Activated naive CD4-positive, alpha-beta T cell treated with anti-CD3 and anti-CD28 coated beads, Interleukin-2, amount 10 ng/mL, durations not matched to agents 7 days and 5 days (primary cell): ENCODE measurements at regions not wholly inside any gene's neighbourhood (a gene's known extent, or its start where the extent isn't known, plus 50 kb on each side); places are given as distances from the start of the nearest gene placed in this dataset.

Source experiments
- CTCF ChIA-PET: fragments of 350-600 bp; sonication (Branson Sonifier 250); formaldehyde crosslinking; loops from one replicate; lab custom pipeline; 2021; ENCODE audit warnings: antibody characterized with exemption; lab: Charles Lee
- DNase-seq: peaks from one replicate; pipeline ENCODE4 v3.0.0-alpha.2; 2020
- H3K27ac Mint-ChIP-seq: one replicate; pipeline ENCODE4 v1.8.0; 2021; ENCODE audit warnings: mild to moderate bottlenecking, moderate library complexity, mixed read lengths
- H3K27me3 Mint-ChIP-seq: one replicate; pipeline ENCODE4 v1.8.0; 2021; ENCODE audit warnings: mild to moderate bottlenecking, mixed read lengths
- H3K36me3 Mint-ChIP-seq: one replicate; pipeline ENCODE4 v1.8.0; 2021; ENCODE audit warnings: mixed read lengths
- H3K4me1 Mint-ChIP-seq: one replicate; pipeline ENCODE4 v1.8.0; 2021; ENCODE audit warnings: mixed read lengths
- H3K4me3 Mint-ChIP-seq: one replicate; pipeline ENCODE4 v1.8.0; 2021; ENCODE audit warnings: mild to moderate bottlenecking, moderate library complexity, mixed read lengths
- H3K9me3 Mint-ChIP-seq: one replicate; pipeline ENCODE4 v1.8.0; 2021; ENCODE audit warnings: mixed read lengths

- no peaks in the 10 kb centered on the region for H3K4me1 Mint-ChIP-seq
Measured at GRCh38 chr13:72489751-72490150, 237.7 kb downstream of the MZT1 start.

GRCh38 chr13:72473321-72473720, 254.1 kb downstream of the MZT1 start:
- no peak for DNase-seq
- CTCF ChIA-PET, result no interaction called here
- Mint-ChIP-seq H3K9me3 (no peaks in the 10 kb centered on the region), H3K4me3 (no peak overlapping the region), H3K4me1 (no peaks in the 10 kb centered on the region), H3K36me3 (no peaks in the 10 kb centered on the region), H3K27me3 (no peaks in the 10 kb centered on the region), H3K27ac (no peak overlapping the region)

More at GRCh38 chr13:72489751-72490150, 237.7 kb downstream of the MZT1 start:
- no peak overlapping the region for H3K27ac Mint-ChIP-seq
- no peaks in the 10 kb centered on the region for H3K27me3 Mint-ChIP-seq
- CTCF ChIA-PET, result no interaction called here
- no peak overlapping the region for H3K4me3 Mint-ChIP-seq
- no peaks in the 10 kb centered on the region for H3K9me3 Mint-ChIP-seq
- H3K36me3 Mint-ChIP-seq, result no peaks in the 10 kb centered on the region
- no peak for DNase-seq

DNA sequence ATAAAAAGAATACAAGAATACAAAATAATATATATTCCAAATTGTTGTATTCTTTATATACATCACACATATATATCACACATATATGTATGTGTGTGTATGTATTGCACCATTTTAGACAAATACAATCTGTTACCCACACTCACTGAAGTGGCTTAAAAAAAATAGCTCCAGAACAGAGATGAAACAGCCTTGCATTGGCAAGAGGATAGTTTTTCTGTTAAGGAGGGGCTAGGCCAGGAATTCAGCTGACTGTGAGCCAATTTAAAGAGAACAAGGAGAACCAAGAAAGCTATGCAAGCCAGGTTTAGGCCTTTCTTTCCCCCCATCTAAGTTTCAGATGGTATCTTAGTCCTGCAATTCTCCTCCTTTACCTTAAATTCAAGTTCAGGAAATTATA, 257.5 kb downstream of the MZT1 start:
- H3K4me3 Mint-ChIP-seq, result no peak overlapping the region
- H3K36me3 Mint-ChIP-seq, result no peaks in the 10 kb centered on the region
- DNase-seq, result no peak
- CTCF ChIA-PET, result no interaction called here
- H3K9me3 Mint-ChIP-seq, result no peaks in the 10 kb centered on the region
- H3K27ac Mint-ChIP-seq, result no peak overlapping the region
- H3K4me1 Mint-ChIP-seq, result no peaks in the 10 kb centered on the region
- H3K27me3 Mint-ChIP-seq, result no peaks in the 10 kb centered on the region

- CTCF ChIA-PET, result no interaction called here
- Mint-ChIP-seq H3K4me3 (no peak overlapping the region), H3K36me3 (no peaks in the 10 kb centered on the region), H3K9me3 (no peaks in the 10 kb centered on the region), H3K4me1 (no peaks in the 10 kb centered on the region), H3K27ac (no peak overlapping the region), H3K27me3 (no peaks in the 10 kb centered on the region)
- no peak for DNase-seq
Measured at GRCh38 chr13:72463561-72463960, 263.9 kb downstream of the MZT1 start.

DNA sequence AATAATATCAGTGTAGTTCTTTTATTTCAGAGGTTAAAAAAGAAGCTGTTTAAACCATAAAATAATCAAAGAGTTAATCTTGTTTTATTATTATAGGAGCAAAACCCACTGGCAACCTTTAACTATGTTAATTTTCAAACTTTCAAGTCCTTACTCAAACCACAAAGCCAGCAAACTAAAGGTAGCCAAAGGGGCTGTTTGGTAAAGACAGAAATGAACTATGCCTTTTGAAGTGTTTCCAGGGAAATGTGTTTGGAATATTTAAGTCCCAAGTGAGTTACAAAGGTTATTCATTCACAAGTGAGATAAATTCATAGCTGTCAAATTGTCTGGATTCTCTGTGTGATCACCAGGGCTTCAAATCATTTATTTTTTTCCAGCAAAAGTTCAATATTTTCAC, 264.7 kb downstream of the MZT1 start:
- Mint-ChIP-seq H3K36me3 (no peaks in the 10 kb centered on the region), H3K4me3 (no peak overlapping the region), H3K9me3 (no peaks in the 10 kb centered on the region), H3K27ac (no peak overlapping the region), H3K27me3 (no peaks in the 10 kb centered on the region), H3K4me1 (no peaks in the 10 kb centered on the region)
- no peak for DNase-seq
- CTCF ChIA-PET, result no interaction called here

GRCh38 chr13:72462166-72462565, 265.3 kb downstream of the MZT1 start:
- CTCF ChIA-PET, result no interaction called here
- no peak for DNase-seq
- Mint-ChIP-seq H3K4me3 (no peak overlapping the region), H3K9me3 (no peaks in the 10 kb centered on the region), H3K27me3 (no peaks in the 10 kb centered on the region), H3K4me1 (no peaks in the 10 kb centered on the region), H3K27ac (no peak overlapping the region), H3K36me3 (no peaks in the 10 kb centered on the region)

GRCh38 chr13:72458701-72459100, 268.7 kb downstream of the MZT1 start:
- no peak for DNase-seq
- Mint-ChIP-seq H3K9me3 (no peaks in the 10 kb centered on the region), H3K27me3 (no peaks in the 10 kb centered on the region), H3K4me3 (no peak overlapping the region), H3K36me3 (no peaks in the 10 kb centered on the region), H3K27ac (no peak overlapping the region), H3K4me1 (no peaks in the 10 kb centered on the region)
- CTCF ChIA-PET, result no interaction called here

DNA sequence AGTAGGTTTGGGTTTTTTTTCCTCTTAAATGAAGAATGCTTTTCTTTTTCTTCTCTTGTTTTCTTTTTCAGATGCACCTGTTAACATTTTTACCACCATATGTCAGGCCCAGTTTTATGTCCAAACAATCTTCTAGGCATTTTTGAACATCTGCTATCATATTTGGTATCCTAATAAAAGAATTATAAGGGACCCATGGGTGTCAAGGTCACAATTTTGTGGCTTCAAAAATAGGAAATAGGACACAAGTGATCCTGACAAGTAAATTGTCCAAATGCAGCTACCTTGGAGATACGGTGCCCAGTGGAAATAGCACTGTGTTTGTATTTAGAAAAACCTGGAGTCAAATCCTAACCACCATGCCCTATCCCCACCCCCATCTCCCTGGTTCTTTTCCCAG, 270.3 kb downstream of the MZT1 start:
- CTCF ChIA-PET, result no interaction called here
- no peaks in the 10 kb centered on the region for H3K36me3 Mint-ChIP-seq
- no peak for DNase-seq
- no peaks in the 10 kb centered on the region for H3K9me3 Mint-ChIP-seq
- no peaks in the 10 kb centered on the region for H3K4me1 Mint-ChIP-seq
- H3K27me3 Mint-ChIP-seq, result no peaks in the 10 kb centered on the region
- H3K27ac Mint-ChIP-seq, result no peak overlapping the region
- H3K4me3 Mint-ChIP-seq, result no peak overlapping the region

DNA sequence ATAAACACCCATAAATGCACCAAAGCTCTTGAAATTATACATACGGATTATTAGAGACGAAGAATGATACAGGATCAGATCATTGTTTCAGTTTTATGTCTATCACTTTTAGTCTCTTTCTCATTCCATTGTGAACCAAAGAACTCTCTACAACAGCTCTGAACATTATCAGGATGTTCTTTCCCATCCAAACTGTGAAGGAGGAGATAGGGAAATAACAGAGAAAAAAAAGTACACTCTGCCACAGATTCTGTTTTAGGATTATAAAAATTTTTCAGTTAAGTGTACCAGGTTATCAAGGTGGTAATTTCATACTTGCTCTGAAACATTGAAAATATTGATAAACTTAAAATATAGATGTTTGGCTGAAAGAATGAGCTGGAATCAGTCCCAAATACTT, 270.9 kb downstream of the MZT1 start:
- no peaks in the 10 kb centered on the region for H3K9me3 Mint-ChIP-seq
- no peaks in the 10 kb centered on the region for H3K36me3 Mint-ChIP-seq
- CTCF ChIA-PET, result no interaction called here
- H3K27me3 Mint-ChIP-seq, result no peaks in the 10 kb centered on the region
- no peak overlapping the region for H3K27ac Mint-ChIP-seq
- no peaks in the 10 kb centered on the region for H3K4me1 Mint-ChIP-seq
- DNase-seq, result no peak
- H3K4me3 Mint-ChIP-seq, result no peak overlapping the region

DNA sequence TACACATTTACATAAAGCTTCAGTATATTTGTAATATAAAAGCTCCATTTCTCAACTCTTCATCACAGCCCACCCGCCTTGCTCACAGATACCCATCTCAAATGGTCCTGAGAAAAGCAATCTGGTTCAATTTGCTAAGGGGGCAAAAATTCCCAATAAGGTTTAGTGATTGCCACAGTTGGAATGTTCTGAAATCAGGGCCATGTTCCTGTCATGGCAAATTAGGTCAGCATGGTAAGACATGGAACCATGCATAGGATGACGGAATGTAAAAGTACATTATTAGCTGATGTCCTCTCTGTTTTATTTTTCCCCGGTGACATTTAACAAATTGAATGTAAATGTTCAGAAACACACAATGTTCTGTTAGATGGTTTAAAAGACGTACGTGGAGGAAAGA, 274.3 kb downstream of the MZT1 start:
- Mint-ChIP-seq H3K4me1 (no peaks in the 10 kb centered on the region), H3K9me3 (peaks cover 8% of the 10 kb centered on the region), H3K36me3 (no peaks in the 10 kb centered on the region), H3K27ac (no peak overlapping the region), H3K27me3 (no peaks in the 10 kb centered on the region), H3K4me3 (no peak overlapping the region)
- CTCF ChIA-PET, result no interaction called here
- no peak for DNase-seq

GRCh38 chr13:72448082-72448481, 279.3 kb downstream of the MZT1 start:
- CTCF ChIA-PET, result no interaction called here
- Mint-ChIP-seq H3K4me3 (no peak overlapping the region), H3K9me3 (peaks cover 8% of the 10 kb centered on the region), H3K4me1 (no peaks in the 10 kb centered on the region), H3K36me3 (no peaks in the 10 kb centered on the region), H3K27ac (no peak overlapping the region), H3K27me3 (no peaks in the 10 kb centered on the region)
- no peak for DNase-seq

DNA sequence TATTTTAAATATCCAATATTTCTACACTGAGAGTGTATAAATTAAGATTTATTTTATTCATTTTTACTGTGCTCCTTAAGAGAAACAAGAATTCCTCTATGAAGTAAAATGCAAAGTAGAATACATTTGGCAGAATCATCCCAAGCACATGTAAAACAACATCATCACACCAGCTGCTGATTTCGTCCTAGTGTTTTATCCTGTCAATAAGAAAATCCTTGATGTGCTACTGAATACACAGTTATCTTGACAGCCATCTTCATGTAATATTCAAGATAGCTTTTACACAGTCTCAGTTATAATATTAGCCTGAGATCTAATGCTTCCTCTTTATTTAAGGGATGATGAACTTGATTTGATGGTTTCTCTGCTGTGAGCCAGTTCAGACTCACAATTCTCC, 282.4 kb downstream of the MZT1 start:
- Mint-ChIP-seq H3K27me3 (no peaks in the 10 kb centered on the region), H3K36me3 (no peaks in the 10 kb centered on the region), H3K4me3 (no peak overlapping the region), H3K4me1 (no peaks in the 10 kb centered on the region), H3K9me3 (peaks cover 8% of the 10 kb centered on the region), H3K27ac (no peak overlapping the region)
- DNase-seq, result no peak
- CTCF ChIA-PET, result no interaction called here

- H3K27ac Mint-ChIP-seq, result no peak overlapping the region
- H3K4me1 Mint-ChIP-seq, result no peaks in the 10 kb centered on the region
- CTCF ChIA-PET, result no interaction called here
Measured at GRCh38 chr13:72437458-72437857, 290.0 kb downstream of the MZT1 start.

GRCh38 chr13:72435251-72435650, 292.2 kb downstream of the MZT1 start:
- no peaks in the 10 kb centered on the region for H3K4me1 Mint-ChIP-seq
- no peak overlapping the region for H3K4me3 Mint-ChIP-seq
- H3K27ac Mint-ChIP-seq, result no peak overlapping the region
- DNase-seq, result no peak
- H3K27me3 Mint-ChIP-seq, result no peaks in the 10 kb centered on the region
- CTCF ChIA-PET, result no interaction called here
- no peaks in the 10 kb centered on the region for H3K9me3 Mint-ChIP-seq
- H3K36me3 Mint-ChIP-seq, result no peaks in the 10 kb centered on the region

More at GRCh38 chr13:72437458-72437857, 290.0 kb downstream of the MZT1 start:
- no peaks in the 10 kb centered on the region for H3K36me3 Mint-ChIP-seq
- DNase-seq, result no peak
- no peaks in the 10 kb centered on the region for H3K9me3 Mint-ChIP-seq
- H3K27me3 Mint-ChIP-seq, result no peaks in the 10 kb centered on the region
- H3K4me3 Mint-ChIP-seq, result no peak overlapping the region

GRCh38 chr13:72431981-72432682, 295.3 kb downstream of the MZT1 start:
- Mint-ChIP-seq H3K4me3 (no peak overlapping the region), H3K27me3 (no peaks in the 10 kb centered on the region), H3K4me1 (no peaks in the 10 kb centered on the region), H3K36me3 (no peaks in the 10 kb centered on the region), H3K9me3 (no peaks in the 10 kb centered on the region), H3K27ac (no peak overlapping the region)
- CTCF ChIA-PET, result no interaction called here
- DNase-seq, result no peak

DNA sequence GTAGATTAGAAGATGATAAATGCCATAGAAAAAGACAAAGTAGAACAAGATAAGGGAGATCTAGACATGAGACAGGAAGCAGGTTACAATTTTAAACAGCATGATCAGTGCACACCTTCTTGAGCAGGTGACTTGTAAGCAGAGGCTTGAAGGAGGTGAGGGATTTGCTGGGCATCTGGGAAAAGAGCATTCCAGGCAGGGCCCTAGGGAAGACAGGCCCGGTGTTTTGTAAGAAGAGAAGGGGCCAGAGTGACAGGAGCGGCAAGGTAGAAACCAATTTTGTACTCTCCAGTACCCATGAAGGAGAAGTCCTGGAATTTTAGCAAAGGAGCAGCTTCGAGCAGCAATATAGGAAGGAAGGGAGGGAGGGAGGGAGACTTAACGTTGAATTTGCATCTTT, 296.5 kb downstream of the MZT1 start:
- Mint-ChIP-seq H3K4me3 (no peak overlapping the region), H3K27ac (no peak overlapping the region), H3K9me3 (no peaks in the 10 kb centered on the region), H3K27me3 (no peaks in the 10 kb centered on the region), H3K36me3 (no peaks in the 10 kb centered on the region), H3K4me1 (no peaks in the 10 kb centered on the region)
- CTCF ChIA-PET, result no interaction called here
- no peak for DNase-seq
